ENCODE measurements at regions not wholly inside any gene's neighbourhood (a gene's known extent, or its start where the extent isn't known, plus 50 kb on each side); places are given as distances from the start of the nearest gene placed in this dataset.

DNA sequence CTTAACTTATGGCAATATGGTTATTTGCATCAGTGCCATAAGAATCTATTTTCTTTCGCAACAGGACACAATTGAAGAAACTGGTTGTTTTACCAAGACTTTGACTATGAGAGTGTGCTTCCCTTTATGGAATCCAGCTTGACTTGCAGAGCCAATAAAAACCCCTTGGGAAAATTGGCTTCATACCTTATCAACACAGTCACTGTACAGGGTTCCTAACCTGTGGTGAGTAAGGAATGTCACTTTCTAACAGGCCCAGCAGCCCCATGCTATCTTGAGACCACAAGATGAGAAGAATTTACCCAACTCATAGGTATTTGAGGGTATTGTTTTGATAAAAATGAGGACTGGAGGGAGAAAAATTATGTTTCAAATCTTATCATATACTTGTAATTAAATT, 418.5 kb upstream of the MAP2 start:
- TF ChIP-seq SIN3A (IDR thresholded peaks at IDR 0.05; ENCODE audit: borderline replicate concordance, insufficient read depth, low read length) (no peak), TAF1 (IDR thresholded peaks at IDR 0.05; ENCODE audit: borderline replicate concordance, insufficient read depth, low read length) (no peak), FOXP2 (optimal IDR thresholded peaks at IDR 0.05; ENCODE audit: borderline replicate concordance, extremely low read depth, extremely low read length, insufficient read depth) (no peak), POLR2AphosphoS5 (IDR thresholded peaks at IDR 0.05; ENCODE audit: low read depth, low read length) (no peak)
- TF ChIP-seq, protein P1, sequence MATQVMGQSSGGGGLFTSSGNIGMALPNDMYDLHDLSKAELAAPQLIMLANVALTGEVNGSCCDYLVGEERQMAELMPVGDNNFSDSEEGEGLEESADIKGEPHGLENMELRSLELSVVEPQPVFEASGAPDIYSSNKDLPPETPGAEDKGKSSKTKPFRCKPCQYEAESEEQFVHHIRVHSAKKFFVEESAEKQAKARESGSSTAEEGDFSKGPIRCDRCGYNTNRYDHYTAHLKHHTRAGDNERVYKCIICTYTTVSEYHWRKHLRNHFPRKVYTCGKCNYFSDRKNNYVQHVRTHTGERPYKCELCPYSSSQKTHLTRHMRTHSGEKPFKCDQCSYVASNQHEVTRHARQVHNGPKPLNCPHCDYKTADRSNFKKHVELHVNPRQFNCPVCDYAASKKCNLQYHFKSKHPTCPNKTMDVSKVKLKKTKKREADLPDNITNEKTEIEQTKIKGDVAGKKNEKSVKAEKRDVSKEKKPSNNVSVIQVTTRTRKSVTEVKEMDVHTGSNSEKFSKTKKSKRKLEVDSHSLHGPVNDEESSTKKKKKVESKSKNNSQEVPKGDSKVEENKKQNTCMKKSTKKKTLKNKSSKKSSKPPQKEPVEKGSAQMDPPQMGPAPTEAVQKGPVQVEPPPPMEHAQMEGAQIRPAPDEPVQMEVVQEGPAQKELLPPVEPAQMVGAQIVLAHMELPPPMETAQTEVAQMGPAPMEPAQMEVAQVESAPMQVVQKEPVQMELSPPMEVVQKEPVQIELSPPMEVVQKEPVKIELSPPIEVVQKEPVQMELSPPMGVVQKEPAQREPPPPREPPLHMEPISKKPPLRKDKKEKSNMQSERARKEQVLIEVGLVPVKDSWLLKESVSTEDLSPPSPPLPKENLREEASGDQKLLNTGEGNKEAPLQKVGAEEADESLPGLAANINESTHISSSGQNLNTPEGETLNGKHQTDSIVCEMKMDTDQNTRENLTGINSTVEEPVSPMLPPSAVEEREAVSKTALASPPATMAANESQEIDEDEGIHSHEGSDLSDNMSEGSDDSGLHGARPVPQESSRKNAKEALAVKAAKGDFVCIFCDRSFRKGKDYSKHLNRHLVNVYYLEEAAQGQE (IDR thresholded peaks at IDR 0.05; ENCODE audit: insufficient read depth in 1 of 2, low read depth in 2 of 2, low read length in 2 of 2): no peak

DNA sequence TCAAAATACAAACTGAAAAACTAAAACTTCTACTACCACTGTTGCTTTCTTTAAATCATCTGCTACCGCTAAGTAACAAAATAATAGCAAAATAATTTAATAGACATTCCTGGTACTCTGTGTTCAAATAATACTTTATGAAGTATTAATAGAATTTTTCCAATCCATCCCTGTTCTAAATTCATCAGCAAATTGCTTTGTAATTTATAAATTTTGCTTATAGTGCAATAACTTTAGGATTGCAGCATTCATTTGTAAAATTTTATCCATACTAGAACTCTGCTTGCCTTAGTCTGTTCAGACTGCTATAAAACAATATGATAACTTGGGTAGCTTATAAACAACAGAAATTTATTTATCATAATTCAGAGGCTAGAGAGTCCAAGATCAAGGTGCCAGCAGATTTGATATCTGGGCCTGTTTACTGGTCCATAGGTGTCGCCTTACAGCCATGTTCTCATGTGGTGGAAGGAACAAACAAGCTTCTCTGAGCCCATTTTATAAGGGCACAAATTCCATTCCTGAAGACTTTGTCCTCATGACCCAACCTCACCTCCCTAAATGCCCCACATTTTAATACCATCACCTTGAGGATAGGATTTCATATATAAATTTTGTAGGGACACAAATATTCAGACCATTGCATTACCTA, 415.1 kb upstream of the MAP2 start:
- no peak for TF ChIP-seq TAF1 (IDR thresholded peaks at IDR 0.05; ENCODE audit: borderline replicate concordance, insufficient read depth, low read length)
- no peak for TF ChIP-seq FOXP2 (optimal IDR thresholded peaks at IDR 0.05; ENCODE audit: borderline replicate concordance, extremely low read depth, extremely low read length, insufficient read depth)
- TF ChIP-seq, protein P1 (IDR thresholded peaks at IDR 0.05; ENCODE audit: insufficient read depth in 1 of 2, low read depth in 2 of 2, low read length in 2 of 2): no peak
- TF ChIP-seq SIN3A (IDR thresholded peaks at IDR 0.05; ENCODE audit: borderline replicate concordance, insufficient read depth, low read length): no peak
- TF ChIP-seq POLR2AphosphoS5 (IDR thresholded peaks at IDR 0.05; ENCODE audit: low read depth, low read length): no peak

DNA sequence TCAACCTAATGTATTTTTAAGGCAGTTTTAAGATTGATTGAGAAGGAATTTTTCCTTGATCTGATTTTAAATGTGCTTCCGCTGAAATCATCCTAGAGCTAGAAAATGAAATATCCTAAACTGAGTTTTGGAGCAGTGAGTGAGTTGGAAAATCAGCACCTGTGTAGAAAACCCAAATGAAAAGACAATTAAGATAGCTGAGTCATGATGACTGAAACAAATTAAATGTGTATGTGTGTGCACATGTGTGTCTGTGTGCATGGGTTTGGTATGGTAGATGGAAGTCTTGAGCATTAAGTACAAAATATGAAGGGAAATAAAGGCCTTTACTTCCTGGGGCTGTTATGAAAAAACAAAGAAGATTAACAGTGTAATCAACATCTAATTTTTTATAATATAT, 394.6 kb upstream of the MAP2 start:
- TF ChIP-seq POLR2AphosphoS5 (IDR thresholded peaks at IDR 0.05; ENCODE audit: low read depth, low read length): no peak
- TF ChIP-seq, protein P1 (IDR thresholded peaks at IDR 0.05; ENCODE audit: insufficient read depth in 1 of 2, low read depth in 2 of 2, low read length in 2 of 2): no peak
- no peak for TF ChIP-seq SIN3A (IDR thresholded peaks at IDR 0.05; ENCODE audit: borderline replicate concordance, insufficient read depth, low read length)
- no peak for TF ChIP-seq TAF1 (IDR thresholded peaks at IDR 0.05; ENCODE audit: borderline replicate concordance, insufficient read depth, low read length)
- TF ChIP-seq FOXP2 (optimal IDR thresholded peaks at IDR 0.05; ENCODE audit: borderline replicate concordance, extremely low read depth, extremely low read length, insufficient read depth): no peak

DNA sequence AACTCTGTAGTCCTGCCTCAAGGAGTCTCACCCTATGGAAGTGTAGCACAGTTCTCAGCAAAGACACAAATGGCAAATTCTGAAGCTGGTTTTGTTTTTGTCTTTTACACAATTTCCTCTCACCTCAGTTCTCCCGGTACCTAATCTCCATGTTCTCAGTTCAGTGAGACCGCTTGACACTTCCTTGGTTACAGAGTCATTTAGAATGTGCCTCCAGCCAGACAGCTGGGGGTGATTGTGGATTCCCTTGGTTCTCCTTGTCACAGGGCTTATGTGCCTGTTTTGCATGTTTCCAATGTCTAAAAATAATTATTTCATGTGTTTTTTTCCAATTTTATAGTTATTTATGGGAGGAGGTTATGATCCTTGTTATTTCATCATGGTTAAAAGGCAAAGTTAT, 379.5 kb upstream of the MAP2 start:
- TF ChIP-seq TAF1 (IDR thresholded peaks at IDR 0.05; ENCODE audit: borderline replicate concordance, insufficient read depth, low read length) (no peak), SIN3A (IDR thresholded peaks at IDR 0.05; ENCODE audit: borderline replicate concordance, insufficient read depth, low read length) (no peak), POLR2AphosphoS5 (IDR thresholded peaks at IDR 0.05; ENCODE audit: low read depth, low read length) (no peak), FOXP2 (optimal IDR thresholded peaks at IDR 0.05; ENCODE audit: borderline replicate concordance, extremely low read depth, extremely low read length, insufficient read depth) (no peak)
- TF ChIP-seq, protein P1 (IDR thresholded peaks at IDR 0.05; ENCODE audit: insufficient read depth in 1 of 2, low read depth in 2 of 2, low read length in 2 of 2): no peak

Measured in PFSK-1 (cell line).